ENCODE measurements at regions not wholly inside any gene's neighbourhood (a gene's known extent, or its start where the extent isn't known, plus 50 kb on each side); places are given as distances from the start of the nearest gene placed in this dataset.

GRCh38 chr14:105841022-105842009 lies 314.9 kb downstream of the TMEM121 start:
- H4K20me1 ChIP-seq (ENCODE audit: control insufficient read depth, insufficient read depth, low read length, poor library complexity, severe bottlenecking) = peaks cover 92% of the 10 kb centered on the region
- H3K27ac Mint-ChIP-seq = peak overlapping the region; percentile 81
- no peaks in the 10 kb centered on the region for H3K27me3 ChIP-seq (replicated peaks in 1 of 4; ENCODE audit: control extremely low read depth in 1 of 4, control insufficient read depth in 3 of 4, insufficient read depth in 4 of 4, low read length in 3 of 4)
- peaks cover 17% of the 10 kb centered on the region for H3K4me1 Mint-ChIP-seq
- no peaks in the 10 kb centered on the region for H3K9me3 Mint-ChIP-seq (ENCODE audit: insufficient read depth)
- H3K4me1 ChIP-seq (ENCODE audit: control insufficient read depth in 2 of 2, insufficient read depth in 2 of 2, low read length in 2 of 2) = peaks cover 0 to 8% of the 10 kb centered on the region in 2 donors
- H3K9me3 ChIP-seq (ENCODE audit: control extremely low read depth in 1 of 3, control insufficient read depth in 2 of 3, insufficient read depth in 1 of 3, low read length in 2 of 3) = peaks cover 0 to 6% (median 0%) of the 10 kb centered on the region in 3 donors
- H3K79me2 ChIP-seq (ENCODE audit: control insufficient read depth, insufficient read depth, low read length) = no peaks in the 10 kb centered on the region
- no peak overlapping the region for H3K4me3 Mint-ChIP-seq
- TF ChIP-seq CTCF (IDR thresholded peaks at IDR 0.05) = no peak
- no peak for TF ChIP-seq EZH2 (IDR thresholded peaks at IDR 0.05; ENCODE audit: borderline replicate concordance, insufficient read depth, low read depth, low read length, poor library complexity, severe bottlenecking)
- H3K4me2 ChIP-seq (replicated peaks; ENCODE audit: low read depth, low read length, poor library complexity, severe bottlenecking) = no peak overlapping the region
- intact Hi-C loops (cut with micrococcal nuclease) = loop anchor here (10.0 kb wide), 1 partner anchor 47 kb away; no protein-coding TSS in a partner anchor
- ChIA-PET POLR2A (interaction anchor here (0.6 to 0.7 kb wide), 2 partner anchors 10 to 129 kb away, joined by 3 read pairs; no protein-coding TSS in a partner anchor), CTCF (interaction anchor here (1.1 kb wide), 1 partner anchor 9 kb away, joined by 8 read pairs; no protein-coding TSS in a partner anchor)
- ATAC-seq (ENCODE audit: low read depth) (no peak), DNase-seq (no peak)
- no peaks in the 10 kb centered on the region for H3K27me3 Mint-ChIP-seq
- H3K27ac ChIP-seq (ENCODE audit: low read length in 2 of 2) = peak overlapping the region in 1 of 2 donors; percentile 55
- H3K4me3 ChIP-seq (ENCODE audit: control extremely low read depth in 1 of 5, extremely low read depth in 1 of 5, insufficient read depth in 1 of 5, low read depth in 2 of 5, low read length in 4 of 5) = no peak overlapping the region
- 90% methylated on average over 23 of the region's 29 CpGs for WGBS (ENCODE audit: insufficient coverage)
- no peak overlapping the region for H2AFZ ChIP-seq (ENCODE audit: insufficient read depth, low read depth, low read length, poor library complexity, severe bottlenecking)
- H3K9ac ChIP-seq (ENCODE audit: low read length) = no peak overlapping the region
- peaks cover 0 to 86% of the 10 kb centered on the region in 2 experiments for H3K36me3 ChIP-seq (replicated peaks in 1 of 2; ENCODE audit: control extremely low read depth in 1 of 2, control insufficient read depth in 1 of 2, extremely low read depth in 1 of 2, insufficient read depth in 2 of 2, low read length in 1 of 2)
